ENCODE measurements at regions not wholly inside any gene's neighbourhood (a gene's known extent, or its start where the extent isn't known, plus 50 kb on each side); places are given as distances from the start of the nearest gene placed in this dataset.

DNA sequence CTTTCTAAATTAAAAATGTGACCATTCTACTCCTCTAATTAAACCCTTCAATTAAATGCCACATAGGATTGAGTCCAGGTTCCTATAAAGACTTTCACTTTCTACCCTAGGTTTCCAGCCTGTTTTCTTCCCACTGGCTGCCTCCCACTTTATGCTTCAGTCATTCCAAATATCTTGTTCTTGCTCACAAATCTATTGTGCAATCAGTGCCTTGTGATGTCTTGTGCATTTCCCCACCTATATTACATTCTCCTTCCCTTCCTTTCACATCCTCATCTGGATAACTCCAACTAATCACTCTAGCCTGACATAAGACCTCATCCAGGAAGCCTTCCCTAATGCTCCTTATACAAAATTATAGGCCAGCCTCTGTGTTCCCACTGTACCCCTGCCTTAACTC lies 281.7 kb upstream of the LRATD1 start:
- H3K27me3 ChIP-seq: no peaks in the 10 kb centered on the region
- H3K4me1 ChIP-seq: no peaks in the 10 kb centered on the region
- H3K9me3 ChIP-seq: no peaks in the 10 kb centered on the region
- no peaks in the 10 kb centered on the region for H3K36me3 ChIP-seq
- no peak overlapping the region for H3K27ac ChIP-seq
- DNase-seq (ENCODE audit: extremely low spot score in 2 of 2): no peak
- H3K4me3 ChIP-seq: no peak overlapping the region
- TF ChIP-seq POLR2AphosphoS5 (IDR thresholded peaks at IDR 0.05; ENCODE audit: insufficient read depth in 1 of 2, low read depth in 1 of 2): no peak
- TF ChIP-seq, protein P1, sequence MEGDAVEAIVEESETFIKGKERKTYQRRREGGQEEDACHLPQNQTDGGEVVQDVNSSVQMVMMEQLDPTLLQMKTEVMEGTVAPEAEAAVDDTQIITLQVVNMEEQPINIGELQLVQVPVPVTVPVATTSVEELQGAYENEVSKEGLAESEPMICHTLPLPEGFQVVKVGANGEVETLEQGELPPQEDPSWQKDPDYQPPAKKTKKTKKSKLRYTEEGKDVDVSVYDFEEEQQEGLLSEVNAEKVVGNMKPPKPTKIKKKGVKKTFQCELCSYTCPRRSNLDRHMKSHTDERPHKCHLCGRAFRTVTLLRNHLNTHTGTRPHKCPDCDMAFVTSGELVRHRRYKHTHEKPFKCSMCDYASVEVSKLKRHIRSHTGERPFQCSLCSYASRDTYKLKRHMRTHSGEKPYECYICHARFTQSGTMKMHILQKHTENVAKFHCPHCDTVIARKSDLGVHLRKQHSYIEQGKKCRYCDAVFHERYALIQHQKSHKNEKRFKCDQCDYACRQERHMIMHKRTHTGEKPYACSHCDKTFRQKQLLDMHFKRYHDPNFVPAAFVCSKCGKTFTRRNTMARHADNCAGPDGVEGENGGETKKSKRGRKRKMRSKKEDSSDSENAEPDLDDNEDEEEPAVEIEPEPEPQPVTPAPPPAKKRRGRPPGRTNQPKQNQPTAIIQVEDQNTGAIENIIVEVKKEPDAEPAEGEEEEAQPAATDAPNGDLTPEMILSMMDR (IDR thresholded peaks at IDR 0.05): no peak
- intact Hi-C loops (cut with DNase I): no loop called here

DNA sequence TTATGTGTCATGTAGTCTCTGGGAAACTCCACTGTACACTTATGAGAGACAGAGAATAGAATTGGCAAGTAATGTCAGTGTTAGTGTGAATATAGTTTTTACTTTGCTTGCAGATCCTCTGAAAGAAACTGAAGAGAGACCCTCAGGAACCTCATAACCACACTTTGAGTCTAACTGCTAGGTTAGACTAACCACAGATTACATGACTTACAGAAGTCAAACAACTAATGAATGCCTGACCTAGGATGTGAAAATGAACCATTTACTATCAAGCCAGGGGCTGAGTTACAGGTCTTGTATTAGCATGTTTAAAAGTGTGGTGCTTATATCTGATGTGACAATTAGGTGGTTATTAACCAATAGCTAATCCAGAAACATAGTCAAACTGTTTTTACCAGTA lies 280.4 kb upstream of the LRATD1 start:
- Histone ChIP-seq H3K4me1 (no peaks in the 10 kb centered on the region), H3K36me3 (no peaks in the 10 kb centered on the region), H3K27me3 (no peaks in the 10 kb centered on the region), H3K4me3 (no peak overlapping the region), H3K27ac (no peak overlapping the region), H3K9me3 (no peaks in the 10 kb centered on the region)
- intact Hi-C loops (cut with DNase I): no loop called here
- TF ChIP-seq, protein P1 (IDR thresholded peaks at IDR 0.05): no peak
- no peak for TF ChIP-seq POLR2AphosphoS5 (IDR thresholded peaks at IDR 0.05; ENCODE audit: insufficient read depth in 1 of 2, low read depth in 1 of 2)
- TF ChIP-seq POLR2A (IDR thresholded peaks at IDR 0.05): no peak
- no peak for DNase-seq (ENCODE audit: extremely low spot score in 2 of 2)

DNA sequence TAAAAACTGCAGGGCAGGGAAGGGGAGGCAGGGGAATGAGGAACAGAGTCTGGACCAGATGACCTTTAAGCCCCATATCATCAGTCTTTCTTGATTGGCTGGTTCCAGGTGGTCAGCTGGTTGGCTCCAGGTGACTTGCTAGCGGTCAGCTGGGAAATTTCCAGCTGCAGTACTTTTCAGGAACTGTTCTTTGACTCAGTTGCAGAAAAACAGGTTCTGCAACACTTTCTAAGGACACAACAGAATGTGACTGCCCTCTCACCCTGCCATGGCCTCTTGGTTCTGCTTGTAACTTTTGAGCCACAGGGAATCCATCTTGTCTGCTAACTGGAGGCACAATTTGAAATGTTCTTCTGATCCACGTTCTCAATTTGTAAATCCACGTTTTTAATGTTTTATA lies 278.3 kb upstream of the LRATD1 start:
- DNase-seq (ENCODE audit: extremely low spot score in 2 of 2): no peak

DNA sequence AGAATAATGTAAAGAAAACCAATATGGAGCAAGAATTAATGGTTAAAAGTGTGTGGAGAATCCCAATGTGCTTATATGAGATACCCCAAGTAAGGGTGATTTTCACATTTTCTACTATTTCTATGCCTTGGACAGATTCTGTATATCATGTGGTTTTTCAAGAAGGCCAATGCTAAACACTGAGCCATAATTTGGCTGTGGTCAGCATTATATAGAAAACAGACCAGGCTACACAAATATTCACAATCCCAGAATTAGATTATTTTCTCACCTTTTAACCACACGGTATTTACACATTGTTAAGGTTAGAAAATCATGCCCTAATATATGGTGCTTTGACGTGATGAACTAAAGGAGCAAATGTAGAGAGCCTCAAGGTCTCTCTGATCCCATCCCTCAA lies 277.4 kb upstream of the LRATD1 start:
- DNase-seq (ENCODE audit: extremely low spot score in 2 of 2): no peak
- Histone ChIP-seq H3K27me3 (no peaks in the 10 kb centered on the region), H3K4me1 (no peaks in the 10 kb centered on the region), H3K36me3 (no peaks in the 10 kb centered on the region), H3K9me3 (no peaks in the 10 kb centered on the region), H3K27ac (no peak overlapping the region), H3K4me3 (no peak overlapping the region)
- intact Hi-C loops (cut with DNase I): no loop called here
- no peak for TF ChIP-seq POLR2AphosphoS5 (IDR thresholded peaks at IDR 0.05; ENCODE audit: insufficient read depth in 1 of 2, low read depth in 1 of 2)
- no peak for TF ChIP-seq POLR2A (IDR thresholded peaks at IDR 0.05)
- TF ChIP-seq, protein P1 (IDR thresholded peaks at IDR 0.05): no peak

More for the DNA sequence above, 278.3 kb upstream of the LRATD1 start:
- Histone ChIP-seq H3K27ac (no peak overlapping the region), H3K27me3 (no peaks in the 10 kb centered on the region), H3K4me1 (no peaks in the 10 kb centered on the region), H3K9me3 (no peaks in the 10 kb centered on the region), H3K36me3 (no peaks in the 10 kb centered on the region), H3K4me3 (no peak overlapping the region)
- TF ChIP-seq POLR2A (IDR thresholded peaks at IDR 0.05): no peak
- TF ChIP-seq POLR2AphosphoS5 (IDR thresholded peaks at IDR 0.05; ENCODE audit: insufficient read depth in 1 of 2, low read depth in 1 of 2): no peak
- TF ChIP-seq, protein P1 (IDR thresholded peaks at IDR 0.05): no peak
- intact Hi-C loops (cut with DNase I): no loop called here

DNA sequence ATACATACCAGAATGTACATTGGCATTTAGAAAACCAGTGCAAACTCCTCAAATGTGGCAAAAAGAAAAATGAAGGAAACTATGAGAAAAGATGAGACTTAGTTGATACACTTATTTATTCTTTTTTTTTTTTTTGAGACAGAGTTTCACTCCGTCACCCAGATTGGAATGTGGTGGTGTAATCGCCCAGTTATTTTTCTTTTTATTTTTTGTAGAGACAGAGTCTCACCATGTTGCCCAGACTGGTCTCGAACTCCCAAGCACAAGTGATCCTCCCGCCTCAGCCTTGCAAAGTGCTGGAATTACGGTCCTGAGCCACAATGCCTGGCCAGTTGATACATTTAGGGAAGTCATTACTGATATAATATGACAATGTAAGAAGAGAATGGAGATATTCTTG lies 274.2 kb upstream of the LRATD1 start:
- intact Hi-C loops (cut with DNase I): no loop called here
- TF ChIP-seq POLR2A (IDR thresholded peaks at IDR 0.05): no peak
- TF ChIP-seq POLR2AphosphoS5 (IDR thresholded peaks at IDR 0.05; ENCODE audit: insufficient read depth in 1 of 2, low read depth in 1 of 2): no peak
- TF ChIP-seq, protein P1 (IDR thresholded peaks at IDR 0.05): no peak

More for the DNA sequence above, 274.2 kb upstream of the LRATD1 start:
- H3K4me3 ChIP-seq: no peak overlapping the region
- H3K36me3 ChIP-seq: no peaks in the 10 kb centered on the region
- H3K27ac ChIP-seq: no peak overlapping the region
- H3K27me3 ChIP-seq: no peaks in the 10 kb centered on the region
- H3K4me1 ChIP-seq: no peaks in the 10 kb centered on the region
- no peaks in the 10 kb centered on the region for H3K9me3 ChIP-seq
- no peak for DNase-seq (ENCODE audit: extremely low spot score in 2 of 2)

All from vagina (tissue), 2 donors.